Suprapubic skin (tissue), 4 donors: ENCODE measurements at regions not wholly inside any gene's neighbourhood (a gene's known extent, or its start where the extent isn't known, plus 50 kb on each side); places are given as distances from the start of the nearest gene placed in this dataset.

Source experiments
- EP300 ChIP-seq: sonication (generic); formaldehyde crosslinking; IDR thresholded peaks from one replicate; pipeline ENCODE4 v1.6.1; 2017; ENCODE audit warnings: antibody characterized with exemption
- POLR2A ChIP-seq, 2 donors: fragments of 450-650 bp; IDR thresholded peaks; one replicate each; pipeline ENCODE4 v1.6.1; 2017; ENCODE audit warnings: antibody characterized with exemption in 2 of 2, mild to moderate bottlenecking in 2 of 2, moderate library complexity in 2 of 2
- POLR2AphosphoS5 ChIP-seq, 3 donors: sonication (generic); formaldehyde crosslinking; IDR thresholded peaks; one replicate each; pipeline ENCODE4 v1.6.1; 2017; ENCODE audit warnings: antibody characterized with exemption in 3 of 3

GRCh38 chr20:52382933-52383332 is 191.4 kb upstream of the ZFP64 start:
- no peak for TF ChIP-seq POLR2AphosphoS5 (IDR thresholded peaks at IDR 0.05)
- TF ChIP-seq POLR2A (IDR thresholded peaks at IDR 0.05), result no peak
- no peak for TF ChIP-seq EP300
